IMR-90 (cell line): ENCODE measurements at regions not wholly inside any gene's neighbourhood (a gene's known extent, or its start where the extent isn't known, plus 50 kb on each side); places are given as distances from the start of the nearest gene placed in this dataset.

ENCODE experiments used
- ATAC-seq: fragments of 200-7000 bp; cut with Tn5 transposase; 2 replicates; pipeline ENCODE4 v1.9.1; 2020; ENCODE audit warnings: low read depth, mild to moderate bottlenecking, moderate library complexity
- BruUV-seq: library from RNA; stranded (reverse); fragments of 400-500 nt; replicated peaks from 2 replicates; lab custom pipeline; 2021; lab: Mats Ljungman, UMichigan
- CTCF ChIA-PET: fragments of 300-600 bp; formaldehyde crosslinking; extraction: SDS; loops from one replicate; lab custom pipeline; 2021; ENCODE audit warnings: antibody characterized with exemption; lab: Yijun Ruan, JAX
- POLR2A ChIA-PET: fragments of 300-600 bp; sonication (Branson Sonifier 250); formaldehyde crosslinking; loops from one replicate; lab custom pipeline; 2022; ENCODE audit warnings: antibody characterized with exemption; ENCODE audit not compliant: unreplicated experiment; lab: Charles Lee
- DNase-seq: peaks from one replicate; pipeline ENCODE4 v3.0.0; 2013
- H2AFZ ChIP-seq: replicated peaks from 2 replicates; pipeline ENCODE3; 2013; ENCODE audit warnings: low read length, mild to moderate bottlenecking; ENCODE audit not compliant: poor library complexity
- H2AK5ac ChIP-seq: 2 replicates; pipeline ENCODE4 v1.6.1; 2013; ENCODE audit warnings: low read depth, low read length, inconsistent platforms
- H2AK9ac ChIP-seq: replicated peaks from 2 replicates; pipeline ENCODE3; 2013; ENCODE audit warnings: mild to moderate bottlenecking, low read depth, low read length, moderate library complexity; ENCODE audit not compliant: poor library complexity
- H2BK120ac ChIP-seq: 2 replicates; pipeline ENCODE4 v1.6.1; 2013; ENCODE audit warnings: low read depth, low read length, inconsistent platforms
- H2BK15ac ChIP-seq: 3 replicates; pipeline ENCODE4 v1.6.1; 2013; ENCODE audit warnings: low read depth, low read length, inconsistent platforms
- H2BK20ac ChIP-seq: 2 replicates; pipeline ENCODE4 v1.6.1; 2013; ENCODE audit warnings: low read depth, mild to moderate bottlenecking, inconsistent platforms, low read length, moderate library complexity
- H2BK5ac ChIP-seq: 2 replicates; pipeline ENCODE4 v1.6.1; 2013; ENCODE audit warnings: mild to moderate bottlenecking, low read depth, low read length, inconsistent platforms; ENCODE audit not compliant: poor library complexity, severe bottlenecking
- H3K14ac ChIP-seq: replicated peaks from 2 replicates; pipeline ENCODE4 v1.6.1; 2013; ENCODE audit warnings: low read depth, low read length, inconsistent platforms
- H3K18ac ChIP-seq: 2 replicates; pipeline ENCODE4 v1.6.1; 2013; ENCODE audit warnings: low read depth, low read length, control low read depth
- H3K23ac ChIP-seq: 2 replicates; pipeline ENCODE4 v1.6.1; 2013; ENCODE audit warnings: low read depth, low read length, inconsistent platforms
- H3K27ac ChIP-seq: 2 replicates; pipeline ENCODE4 v1.5.1; 2013; ENCODE audit warnings: mild to moderate bottlenecking, control low read depth, low read length; ENCODE audit not compliant: insufficient read depth
- H3K27me3 ChIP-seq: 2 replicates; pipeline ENCODE4 v1.6.1; 2013; ENCODE audit warnings: low read length; ENCODE audit not compliant: control insufficient read depth, insufficient read depth
- H3K36me3 ChIP-seq: 2 replicates; pipeline ENCODE4 v1.6.1; 2013; ENCODE audit warnings: low read length, mixed read lengths; ENCODE audit not compliant: control insufficient read depth, insufficient read depth
- H3K4ac ChIP-seq: 2 replicates; pipeline ENCODE4 v1.6.1; 2013; ENCODE audit warnings: low read depth, low read length, inconsistent platforms
- H3K4me1 ChIP-seq: 2 replicates; pipeline ENCODE4 v1.6.1; 2013; ENCODE audit warnings: low read length, mixed read lengths; ENCODE audit not compliant: control insufficient read depth, insufficient read depth
- H3K4me2 ChIP-seq: 2 replicates; pipeline ENCODE4 v1.6.1; 2013; ENCODE audit warnings: low read depth, mild to moderate bottlenecking, control low read depth, low read length, moderate library complexity
- H3K4me3 ChIP-seq: 2 replicates; pipeline ENCODE4 v1.5.1; 2013; ENCODE audit warnings: low read depth, mild to moderate bottlenecking, control low read depth, low read length, moderate library complexity; ENCODE audit not compliant: insufficient read depth
- H3K56ac ChIP-seq: 2 replicates; pipeline ENCODE4 v1.6.1; 2013; ENCODE audit warnings: low read length, inconsistent platforms; ENCODE audit not compliant: insufficient read depth; ENCODE audit errors: extremely low read depth
- H3K79me1 ChIP-seq, 2 experiments: 2 replicates each; pipeline ENCODE4 v1.6.1; 2013; ENCODE audit warnings: low read length in 2 of 2, inconsistent platforms in 1 of 2, low read depth in 1 of 2
- H3K9ac ChIP-seq: 2 replicates; pipeline ENCODE4 v1.6.1; 2013; ENCODE audit warnings: low read depth, low read length, control low read depth
- H3K9me1 ChIP-seq: 2 replicates; pipeline ENCODE4 v1.6.1; 2013; ENCODE audit warnings: low read length, inconsistent platforms; ENCODE audit not compliant: insufficient read depth
- H3K9me3 ChIP-seq: 2 replicates; pipeline ENCODE4 v1.6.1; 2013; ENCODE audit warnings: low read length; ENCODE audit not compliant: control insufficient read depth, insufficient read depth
- H4K20me1 ChIP-seq: 2 replicates; pipeline ENCODE4 v1.6.1; 2013; ENCODE audit warnings: low read length, inconsistent platforms; ENCODE audit not compliant: insufficient read depth
- H4K5ac ChIP-seq: 2 replicates; pipeline ENCODE4 v1.6.1; 2013; ENCODE audit warnings: mild to moderate bottlenecking, low read depth, low read length, control low read depth
- H4K8ac ChIP-seq, 2 experiments: 2 replicates each; pipeline ENCODE4 v1.6.1; 2013; ENCODE audit warnings: low read depth in 2 of 2, low read length in 2 of 2, control low read depth in 1 of 2, inconsistent platforms in 1 of 2
- H4K91ac ChIP-seq: 2 replicates; pipeline ENCODE4 v1.6.1; 2013; ENCODE audit warnings: low read depth, low read length, inconsistent platforms; ENCODE audit not compliant: insufficient read depth
- BHLHE40 ChIP-seq: fragments of 150-350 bp; IDR thresholded peaks from 2 replicates; pipeline ENCODE4 v1.6.1; 2016; ENCODE audit warnings: mild to moderate bottlenecking, low read depth, low read length
- CEBPB ChIP-seq: IDR thresholded peaks from 2 replicates; pipeline ENCODE4 v1.6.1; 2012; ENCODE audit warnings: low read depth, low read length, improper control_type of control experiment
- CHD1 ChIP-seq: IDR thresholded peaks from 2 replicates; pipeline ENCODE4 v1.6.1; 2012; ENCODE audit warnings: low read depth, low read length, improper control_type of control experiment
- FOS ChIP-seq: fragments of 150-350 bp; IDR thresholded peaks from 2 replicates; pipeline ENCODE4 v1.6.1; 2016; ENCODE audit warnings: low read depth, low read length
- MAZ ChIP-seq: IDR thresholded peaks from 2 replicates; pipeline ENCODE4 v1.6.1; 2012; ENCODE audit warnings: low read depth, mild to moderate bottlenecking, low read length, improper control_type of control experiment, moderate library complexity, borderline replicate concordance
- MXI1 ChIP-seq: IDR thresholded peaks from 2 replicates; pipeline ENCODE4 v1.6.1; 2012; ENCODE audit warnings: low read depth, mild to moderate bottlenecking, low read length, moderate library complexity, borderline replicate concordance
- NFE2L2 ChIP-seq: fragments of 150-350 bp; IDR thresholded peaks from 2 replicates; pipeline ENCODE4 v1.6.1; 2016; ENCODE audit warnings: low read depth, mild to moderate bottlenecking, low read length
- POLR2A ChIP-seq: IDR thresholded peaks from 2 replicates; pipeline ENCODE4 v1.6.1; 2012; ENCODE audit warnings: mild to moderate bottlenecking, low read depth, low read length
- RFX5 ChIP-seq: IDR thresholded peaks from 2 replicates; pipeline ENCODE4 v1.8.0; 2012; ENCODE audit warnings: low read depth, mild to moderate bottlenecking, low read length, moderate library complexity
- SMC3 ChIP-seq: fragments of 150-350 bp; IDR thresholded peaks from 2 replicates; pipeline ENCODE4 v1.6.1; 2016; ENCODE audit warnings: low read depth, mild to moderate bottlenecking, antibody characterized with exemption, low read length, moderate library complexity
- USF2 ChIP-seq: fragments of 150-350 bp; IDR thresholded peaks from 2 replicates; pipeline ENCODE4 v1.6.1; 2017; ENCODE audit warnings: mild to moderate bottlenecking, antibody characterized with exemption, low read length, low read depth
- dilution Hi-C: fragments of 300-500 bp; cut with HindIII; formaldehyde crosslinking; loops from one replicate; pipeline ENCODE4 v1.14.3; 2018; ENCODE audit warnings: low sequenced_read_pairs; ENCODE audit not compliant: unreplicated experiment
- in situ Hi-C: fragments of 300-500 bp; cut with MboI; formaldehyde crosslinking; loops from 3 replicates; pipeline ENCODE4 v1.14.3; 2019; ENCODE audit warnings: low sequenced_read_pairs, inconsistent platforms, mixed read lengths
- intact Hi-C: fragments of 100-400 bp; cut with micrococcal nuclease; formaldehyde crosslinking; loops from 2 replicates; pipeline ENCODE4 v1.10.0; 2022

GRCh38 chrX:121958886-121959285 lies 911.5 kb downstream of the GLUD2 start:
- no peak overlapping the region for H2AK5ac ChIP-seq
- no peaks in the 10 kb centered on the region for H3K9me1 ChIP-seq
- TF ChIP-seq NFE2L2, result no peak
- TF ChIP-seq USF2, result no peak
- no peak for TF ChIP-seq POLR2A
- TF ChIP-seq BHLHE40, result no peak
- no peak for TF ChIP-seq CEBPB
- no peak for TF ChIP-seq CHD1
- no peak for TF ChIP-seq SMC3
- TF ChIP-seq RFX5, result no peak
- TF ChIP-seq FOS, result no peak
- no peak for TF ChIP-seq MAZ
- no peak for TF ChIP-seq MXI1
- no peak overlapping the region for H3K4me3 ChIP-seq
- intact Hi-C loops, result no loop called here
- no peak overlapping the region for H3K27ac ChIP-seq
- no peak overlapping the region for H3K4me2 ChIP-seq
- no peak overlapping the region for H3K14ac ChIP-seq
- H3K4ac ChIP-seq, result no peak overlapping the region
- no TSS peak for BruUV-seq
- ChIA-PET POLR2A (no interaction called here), CTCF (no interaction called here)
- H3K23ac ChIP-seq, result no peak overlapping the region
- no peaks in the 10 kb centered on the region for H3K36me3 ChIP-seq
- H4K8ac ChIP-seq, result no peak overlapping the region
- H2BK15ac ChIP-seq, result no peak overlapping the region
- H3K9ac ChIP-seq, result no peak overlapping the region
- H4K20me1 ChIP-seq, result no peaks in the 10 kb centered on the region
- H3K56ac ChIP-seq, result no peak overlapping the region
- no peaks in the 10 kb centered on the region for H3K4me1 ChIP-seq
- no peak overlapping the region for H2AFZ ChIP-seq
- H3K9me3 ChIP-seq, result no peaks in the 10 kb centered on the region
- H4K5ac ChIP-seq, result no peak overlapping the region
- H4K91ac ChIP-seq, result no peak overlapping the region
- H3K79me1 ChIP-seq, result no peaks in the 10 kb centered on the region
- ATAC-seq (no peak), DNase-seq (no peak)
- in situ Hi-C loops, result no loop called here
- H3K18ac ChIP-seq, result no peak overlapping the region
- H2AK9ac ChIP-seq, result no peak overlapping the region
- H3K27me3 ChIP-seq, result no peaks in the 10 kb centered on the region
- no peak overlapping the region for H2BK120ac ChIP-seq
- no peak overlapping the region for H2BK5ac ChIP-seq
- H2BK20ac ChIP-seq, result no peak overlapping the region
- dilution Hi-C loops, result no loop called here
